ENCODE measurements at regions not wholly inside any gene's neighbourhood (a gene's known extent, or its start where the extent isn't known, plus 50 kb on each side); places are given as distances from the start of the nearest gene placed in this dataset.
A peak's percentile ranks its signal among the peaks of the same experiment; 100 is the strongest.

DNA sequence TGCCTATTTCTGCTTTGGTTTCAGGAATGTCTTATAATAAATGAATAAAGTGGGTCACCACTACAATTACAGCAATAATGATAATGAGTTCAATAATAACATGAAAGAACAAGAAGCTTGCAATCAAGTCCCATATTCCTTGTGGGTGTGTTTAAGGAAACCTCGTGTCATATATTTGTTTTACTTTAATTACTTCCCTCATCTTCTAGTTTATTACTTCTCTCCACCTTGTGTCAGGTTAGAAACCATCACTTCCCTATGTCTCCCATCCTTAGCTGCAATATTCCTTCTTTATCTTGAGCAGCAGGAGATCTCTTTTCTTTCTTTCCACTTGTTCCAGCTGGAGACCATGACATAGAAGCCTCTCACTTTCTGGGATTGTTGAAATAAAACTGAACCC is 384.0 kb upstream of the TMEM132C start:
- H3K4me1 Mint-ChIP-seq = no peaks in the 10 kb centered on the region
- Histone ChIP-seq H3K9me3 (ENCODE audit: control insufficient read depth in 2 of 2, low read length in 2 of 2) (peaks cover 0 to 12% of the 10 kb centered on the region in 2 experiments), H3K36me3 (ENCODE audit: control insufficient read depth, insufficient read depth, low read length) (no peaks in the 10 kb centered on the region), H3K27ac (ENCODE audit: insufficient read depth, low read length, poor library complexity, severe bottlenecking) (no peak overlapping the region), H3K4me1 (ENCODE audit: control insufficient read depth, insufficient read depth, low read length, poor library complexity, severe bottlenecking) (no peaks in the 10 kb centered on the region), H3K4me3 (ENCODE audit: low read depth, low read length) (no peak overlapping the region), H3K27me3 (ENCODE audit: control insufficient read depth, insufficient read depth, low read length) (no peaks in the 10 kb centered on the region)
- ATAC-seq (ENCODE audit: low read depth in 2 of 2) = no peak
- H3K36me3 Mint-ChIP-seq = no peaks in the 10 kb centered on the region
- DNase-seq = no peak
- no peak overlapping the region for H3K27ac Mint-ChIP-seq
- H3K4me3 Mint-ChIP-seq = no peak overlapping the region
- H3K9me3 Mint-ChIP-seq = peaks cover 2 to 32% (median 12%) of the 10 kb centered on the region in 7 donors
- H3K27me3 Mint-ChIP-seq = peaks cover 4% of the 10 kb centered on the region

- peak overlapping the region in 1 of 3 donors; percentile 67 for H3K27ac Mint-ChIP-seq
- no peaks in the 10 kb centered on the region for H3K27me3 Mint-ChIP-seq
- no peaks in the 10 kb centered on the region for H3K4me1 Mint-ChIP-seq
- DNase-seq = no peak
- H3K36me3 ChIP-seq (ENCODE audit: control insufficient read depth, insufficient read depth, low read length) = no peaks in the 10 kb centered on the region
- H3K36me3 Mint-ChIP-seq = no peaks in the 10 kb centered on the region
- peaks cover 4 to 34% (median 8%) of the 10 kb centered on the region in 7 donors for H3K9me3 Mint-ChIP-seq
- no peak overlapping the region for H3K4me3 Mint-ChIP-seq
- ATAC-seq (ENCODE audit: low read depth in 2 of 2) = no peak
- no peaks in the 10 kb centered on the region for H3K27me3 ChIP-seq (ENCODE audit: control insufficient read depth, insufficient read depth, low read length)
- H3K4me1 ChIP-seq (ENCODE audit: control insufficient read depth, insufficient read depth, low read length, poor library complexity, severe bottlenecking) = no peaks in the 10 kb centered on the region
- no peaks in the 10 kb centered on the region for H3K9me3 ChIP-seq (ENCODE audit: control insufficient read depth in 2 of 2, low read length in 2 of 2)
- H3K4me3 ChIP-seq (ENCODE audit: low read depth, low read length) = no peak overlapping the region
- H3K27ac ChIP-seq (ENCODE audit: insufficient read depth, low read length, poor library complexity, severe bottlenecking) = no peak overlapping the region
Observed at GRCh38 chr12:127885954-127886750, 380.8 kb upstream of the TMEM132C start.

- no peaks in the 10 kb centered on the region for H3K36me3 ChIP-seq (ENCODE audit: control insufficient read depth, insufficient read depth, low read length)
- H3K4me3 ChIP-seq (ENCODE audit: low read depth, low read length) = no peak overlapping the region
- Mint-ChIP-seq H3K4me3 (no peak overlapping the region), H3K27ac (no peak overlapping the region), H3K9me3 (peaks cover 2 to 29% (median 8%) of the 10 kb centered on the region in 7 donors), H3K4me1 (no peaks in the 10 kb centered on the region), H3K36me3 (no peaks in the 10 kb centered on the region), H3K27me3 (no peaks in the 10 kb centered on the region)
- no peaks in the 10 kb centered on the region for H3K9me3 ChIP-seq (ENCODE audit: control insufficient read depth in 2 of 2, low read length in 2 of 2)
- ATAC-seq (ENCODE audit: low read depth in 2 of 2) = no peak
- no peak for DNase-seq
- H3K27me3 ChIP-seq (ENCODE audit: control insufficient read depth, insufficient read depth, low read length) = no peaks in the 10 kb centered on the region
- H3K27ac ChIP-seq (ENCODE audit: insufficient read depth, low read length, poor library complexity, severe bottlenecking) = no peak overlapping the region
- H3K4me1 ChIP-seq (ENCODE audit: control insufficient read depth, insufficient read depth, low read length, poor library complexity, severe bottlenecking) = no peaks in the 10 kb centered on the region
Observed at GRCh38 chr12:127886827-127887226, 380.1 kb upstream of the TMEM132C start.

- DNase-seq = no peak
- Histone ChIP-seq H3K4me3 (ENCODE audit: low read depth, low read length) (no peak overlapping the region), H3K4me1 (ENCODE audit: control insufficient read depth, insufficient read depth, low read length, poor library complexity, severe bottlenecking) (no peaks in the 10 kb centered on the region), H3K36me3 (ENCODE audit: control insufficient read depth, insufficient read depth, low read length) (no peaks in the 10 kb centered on the region), H3K27me3 (ENCODE audit: control insufficient read depth, insufficient read depth, low read length) (no peaks in the 10 kb centered on the region), H3K27ac (ENCODE audit: insufficient read depth, low read length, poor library complexity, severe bottlenecking) (no peak overlapping the region), H3K9me3 (ENCODE audit: control insufficient read depth in 2 of 2, low read length in 2 of 2) (no peaks in the 10 kb centered on the region)
- H3K36me3 Mint-ChIP-seq = no peaks in the 10 kb centered on the region
- H3K27ac Mint-ChIP-seq = no peak overlapping the region
- H3K4me1 Mint-ChIP-seq = peaks cover 0 to 5% (median 0%) of the 10 kb centered on the region in 4 donors
- H3K27me3 Mint-ChIP-seq = no peaks in the 10 kb centered on the region
- peaks cover 0 to 18% (median 5%) of the 10 kb centered on the region in 7 donors for H3K9me3 Mint-ChIP-seq
- ATAC-seq (ENCODE audit: low read depth in 2 of 2) = no peak
- no peak overlapping the region for H3K4me3 Mint-ChIP-seq
Observed at GRCh38 chr12:127888943-127889719, 377.8 kb upstream of the TMEM132C start.

DNA sequence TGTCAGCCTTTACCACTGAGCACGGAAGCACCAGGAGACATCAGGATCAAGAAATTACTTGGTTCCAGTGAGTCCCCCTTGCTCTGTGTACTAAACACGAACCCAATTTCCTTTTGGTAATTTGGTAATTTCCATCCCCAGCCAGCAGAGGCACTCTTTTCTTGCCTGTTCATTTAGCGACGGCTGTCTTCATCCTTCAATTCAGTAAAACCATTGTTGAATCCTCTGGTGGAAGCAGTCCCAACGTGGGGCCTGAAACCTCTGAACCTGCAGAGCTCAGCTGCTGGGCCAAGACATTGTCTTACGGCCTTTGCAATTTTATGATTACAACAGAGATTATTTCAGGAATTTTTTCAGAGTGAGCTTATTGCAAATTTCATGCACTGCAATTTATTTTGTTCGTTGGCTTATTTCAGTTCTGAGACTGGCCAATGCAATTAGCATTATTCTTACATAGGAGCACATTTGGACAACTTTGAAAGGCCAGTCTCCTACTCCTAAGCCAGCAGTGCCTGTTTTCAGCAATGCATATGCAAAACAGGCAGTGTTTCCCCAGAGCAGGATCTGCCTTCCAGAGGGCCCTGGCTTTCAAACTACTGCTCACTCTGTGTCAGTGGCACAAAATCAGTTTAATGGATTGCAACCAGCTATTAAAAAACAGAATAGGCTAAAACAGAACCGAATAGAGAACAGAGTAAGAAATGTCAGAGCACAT is 372.9 kb upstream of the TMEM132C start:
- ATAC-seq (ENCODE audit: low read depth in 2 of 2) = no peak
- Mint-ChIP-seq H3K36me3 (no peaks in the 10 kb centered on the region), H3K4me1 (peaks cover 0 to 5% (median 0%) of the 10 kb centered on the region in 4 donors)

GRCh38 chr12:127896661-127897060 is 370.3 kb upstream of the TMEM132C start:
- Histone ChIP-seq H3K4me1 (ENCODE audit: control insufficient read depth, insufficient read depth, low read length, poor library complexity, severe bottlenecking) (no peaks in the 10 kb centered on the region), H3K4me3 (ENCODE audit: low read depth, low read length) (no peak overlapping the region), H3K27ac (ENCODE audit: insufficient read depth, low read length, poor library complexity, severe bottlenecking) (no peak overlapping the region), H3K36me3 (ENCODE audit: control insufficient read depth, insufficient read depth, low read length) (no peaks in the 10 kb centered on the region), H3K9me3 (ENCODE audit: control insufficient read depth in 2 of 2, low read length in 2 of 2) (no peaks in the 10 kb centered on the region), H3K27me3 (ENCODE audit: control insufficient read depth, insufficient read depth, low read length) (no peaks in the 10 kb centered on the region)
- Mint-ChIP-seq H3K27ac (no peak overlapping the region), H3K27me3 (no peaks in the 10 kb centered on the region), H3K4me1 (peaks cover 0 to 5% (median 0%) of the 10 kb centered on the region in 4 donors), H3K36me3 (no peaks in the 10 kb centered on the region), H3K4me3 (no peak overlapping the region), H3K9me3 (peaks cover 0 to 9% (median 3%) of the 10 kb centered on the region in 7 donors)
- DNase-seq (no peak), ATAC-seq (ENCODE audit: low read depth in 2 of 2) (no peak)

More for the DNA sequence above, 372.9 kb upstream of the TMEM132C start:
- no peaks in the 10 kb centered on the region for H3K27me3 ChIP-seq (ENCODE audit: control insufficient read depth, insufficient read depth, low read length)
- no peaks in the 10 kb centered on the region for H3K27me3 Mint-ChIP-seq
- H3K9me3 Mint-ChIP-seq = peaks cover 0 to 12% (median 4%) of the 10 kb centered on the region in 7 donors
- H3K4me3 Mint-ChIP-seq = no peak overlapping the region
- H3K27ac ChIP-seq (ENCODE audit: insufficient read depth, low read length, poor library complexity, severe bottlenecking) = no peak overlapping the region
- H3K9me3 ChIP-seq (ENCODE audit: control insufficient read depth in 2 of 2, low read length in 2 of 2) = no peaks in the 10 kb centered on the region
- H3K36me3 ChIP-seq (ENCODE audit: control insufficient read depth, insufficient read depth, low read length) = no peaks in the 10 kb centered on the region
- no peaks in the 10 kb centered on the region for H3K4me1 ChIP-seq (ENCODE audit: control insufficient read depth, insufficient read depth, low read length, poor library complexity, severe bottlenecking)
- H3K4me3 ChIP-seq (ENCODE audit: low read depth, low read length) = no peak overlapping the region
- DNase-seq = no peak
- no peak overlapping the region for H3K27ac Mint-ChIP-seq

- H3K36me3 ChIP-seq (ENCODE audit: control insufficient read depth, insufficient read depth, low read length) = no peaks in the 10 kb centered on the region
- H3K4me1 ChIP-seq (ENCODE audit: control insufficient read depth, insufficient read depth, low read length, poor library complexity, severe bottlenecking) = no peaks in the 10 kb centered on the region
- no peak overlapping the region for H3K27ac ChIP-seq (ENCODE audit: insufficient read depth, low read length, poor library complexity, severe bottlenecking)
- ATAC-seq (ENCODE audit: low read depth in 2 of 2) (no peak), DNase-seq (no peak)
- Mint-ChIP-seq H3K27me3 (no peaks in the 10 kb centered on the region), H3K27ac (no peak overlapping the region), H3K4me1 (peaks cover 0 to 5% (median 0%) of the 10 kb centered on the region in 4 donors), H3K9me3 (peaks cover 0 to 9% (median 3%) of the 10 kb centered on the region in 7 donors), H3K36me3 (no peaks in the 10 kb centered on the region), H3K4me3 (no peak overlapping the region)
- H3K27me3 ChIP-seq (ENCODE audit: control insufficient read depth, insufficient read depth, low read length) = no peaks in the 10 kb centered on the region
- H3K9me3 ChIP-seq (ENCODE audit: control insufficient read depth in 2 of 2, low read length in 2 of 2) = no peaks in the 10 kb centered on the region
- no peak overlapping the region for H3K4me3 ChIP-seq (ENCODE audit: low read depth, low read length)
Observed at GRCh38 chr12:127898616-127899015, 368.4 kb upstream of the TMEM132C start.
